IMR-90 (cell line): ENCODE measurements at regions not wholly inside any gene's neighbourhood (a gene's known extent, or its start where the extent isn't known, plus 50 kb on each side); places are given as distances from the start of the nearest gene placed in this dataset.

Source experiments
- ATAC-seq: fragments of 200-7000 bp; cut with Tn5 transposase; 2 replicates; pipeline ENCODE4 v1.9.1; 2020; ENCODE audit warnings: low read depth, mild to moderate bottlenecking, moderate library complexity
- BruUV-seq: library from RNA; stranded (reverse); fragments of 400-500 nt; replicated peaks from 2 replicates; lab custom pipeline; 2021; lab: Mats Ljungman, UMichigan
- CTCF ChIA-PET: fragments of 300-600 bp; formaldehyde crosslinking; extraction: SDS; loops from one replicate; lab custom pipeline; 2021; ENCODE audit warnings: antibody characterized with exemption; lab: Yijun Ruan, JAX
- POLR2A ChIA-PET: fragments of 300-600 bp; sonication (Branson Sonifier 250); formaldehyde crosslinking; loops from one replicate; lab custom pipeline; 2022; ENCODE audit warnings: antibody characterized with exemption; ENCODE audit not compliant: unreplicated experiment; lab: Charles Lee
- DNase-seq: peaks from one replicate; pipeline ENCODE4 v3.0.0; 2013
- H2AFZ ChIP-seq: replicated peaks from 2 replicates; pipeline ENCODE3; 2013; ENCODE audit warnings: low read length, mild to moderate bottlenecking; ENCODE audit not compliant: poor library complexity
- H2AK5ac ChIP-seq: 2 replicates; pipeline ENCODE4 v1.6.1; 2013; ENCODE audit warnings: low read depth, low read length, inconsistent platforms
- H2AK9ac ChIP-seq: replicated peaks from 2 replicates; pipeline ENCODE3; 2013; ENCODE audit warnings: mild to moderate bottlenecking, low read depth, low read length, moderate library complexity; ENCODE audit not compliant: poor library complexity
- H2BK120ac ChIP-seq: 2 replicates; pipeline ENCODE4 v1.6.1; 2013; ENCODE audit warnings: low read depth, low read length, inconsistent platforms
- H2BK15ac ChIP-seq: 3 replicates; pipeline ENCODE4 v1.6.1; 2013; ENCODE audit warnings: low read depth, low read length, inconsistent platforms
- H2BK20ac ChIP-seq: 2 replicates; pipeline ENCODE4 v1.6.1; 2013; ENCODE audit warnings: low read depth, mild to moderate bottlenecking, inconsistent platforms, low read length, moderate library complexity
- H2BK5ac ChIP-seq: 2 replicates; pipeline ENCODE4 v1.6.1; 2013; ENCODE audit warnings: mild to moderate bottlenecking, low read depth, low read length, inconsistent platforms; ENCODE audit not compliant: poor library complexity, severe bottlenecking
- H3K14ac ChIP-seq: replicated peaks from 2 replicates; pipeline ENCODE4 v1.6.1; 2013; ENCODE audit warnings: low read depth, low read length, inconsistent platforms
- H3K18ac ChIP-seq: 2 replicates; pipeline ENCODE4 v1.6.1; 2013; ENCODE audit warnings: low read depth, low read length, control low read depth
- H3K23ac ChIP-seq: 2 replicates; pipeline ENCODE4 v1.6.1; 2013; ENCODE audit warnings: low read depth, low read length, inconsistent platforms
- H3K27ac ChIP-seq: 2 replicates; pipeline ENCODE4 v1.5.1; 2013; ENCODE audit warnings: mild to moderate bottlenecking, control low read depth, low read length; ENCODE audit not compliant: insufficient read depth
- H3K27me3 ChIP-seq: 2 replicates; pipeline ENCODE4 v1.6.1; 2013; ENCODE audit warnings: low read length; ENCODE audit not compliant: control insufficient read depth, insufficient read depth
- H3K36me3 ChIP-seq: 2 replicates; pipeline ENCODE4 v1.6.1; 2013; ENCODE audit warnings: low read length, mixed read lengths; ENCODE audit not compliant: control insufficient read depth, insufficient read depth
- H3K4ac ChIP-seq: 2 replicates; pipeline ENCODE4 v1.6.1; 2013; ENCODE audit warnings: low read depth, low read length, inconsistent platforms
- H3K4me1 ChIP-seq: 2 replicates; pipeline ENCODE4 v1.6.1; 2013; ENCODE audit warnings: low read length, mixed read lengths; ENCODE audit not compliant: control insufficient read depth, insufficient read depth
- H3K4me2 ChIP-seq: 2 replicates; pipeline ENCODE4 v1.6.1; 2013; ENCODE audit warnings: low read depth, mild to moderate bottlenecking, control low read depth, low read length, moderate library complexity
- H3K4me3 ChIP-seq: 2 replicates; pipeline ENCODE4 v1.5.1; 2013; ENCODE audit warnings: low read depth, mild to moderate bottlenecking, control low read depth, low read length, moderate library complexity; ENCODE audit not compliant: insufficient read depth
- H3K56ac ChIP-seq: 2 replicates; pipeline ENCODE4 v1.6.1; 2013; ENCODE audit warnings: low read length, inconsistent platforms; ENCODE audit not compliant: insufficient read depth; ENCODE audit errors: extremely low read depth
- H3K79me1 ChIP-seq, 2 experiments: 2 replicates each; pipeline ENCODE4 v1.6.1; 2013; ENCODE audit warnings: low read length in 2 of 2, inconsistent platforms in 1 of 2, low read depth in 1 of 2
- H3K9ac ChIP-seq: 2 replicates; pipeline ENCODE4 v1.6.1; 2013; ENCODE audit warnings: low read depth, low read length, control low read depth
- H3K9me1 ChIP-seq: 2 replicates; pipeline ENCODE4 v1.6.1; 2013; ENCODE audit warnings: low read length, inconsistent platforms; ENCODE audit not compliant: insufficient read depth
- H3K9me3 ChIP-seq: 2 replicates; pipeline ENCODE4 v1.6.1; 2013; ENCODE audit warnings: low read length; ENCODE audit not compliant: control insufficient read depth, insufficient read depth
- H4K20me1 ChIP-seq: 2 replicates; pipeline ENCODE4 v1.6.1; 2013; ENCODE audit warnings: low read length, inconsistent platforms; ENCODE audit not compliant: insufficient read depth
- H4K5ac ChIP-seq: 2 replicates; pipeline ENCODE4 v1.6.1; 2013; ENCODE audit warnings: mild to moderate bottlenecking, low read depth, low read length, control low read depth
- H4K8ac ChIP-seq, 2 experiments: 2 replicates each; pipeline ENCODE4 v1.6.1; 2013; ENCODE audit warnings: low read depth in 2 of 2, low read length in 2 of 2, control low read depth in 1 of 2, inconsistent platforms in 1 of 2
- H4K91ac ChIP-seq: 2 replicates; pipeline ENCODE4 v1.6.1; 2013; ENCODE audit warnings: low read depth, low read length, inconsistent platforms; ENCODE audit not compliant: insufficient read depth
- FOS ChIP-seq: fragments of 150-350 bp; IDR thresholded peaks from 2 replicates; pipeline ENCODE4 v1.6.1; 2016; ENCODE audit warnings: low read depth, low read length
- MAFK ChIP-seq: IDR thresholded peaks from 2 replicates; pipeline ENCODE4 v1.6.1; 2012; ENCODE audit warnings: low read depth, low read length, improper control_type of control experiment
- MXI1 ChIP-seq: IDR thresholded peaks from 2 replicates; pipeline ENCODE4 v1.6.1; 2012; ENCODE audit warnings: low read depth, mild to moderate bottlenecking, low read length, moderate library complexity, borderline replicate concordance
- NFE2L2 ChIP-seq: fragments of 150-350 bp; IDR thresholded peaks from 2 replicates; pipeline ENCODE4 v1.6.1; 2016; ENCODE audit warnings: low read depth, mild to moderate bottlenecking, low read length
- RCOR1 ChIP-seq: IDR thresholded peaks from 2 replicates; pipeline ENCODE4 v1.6.1; 2012; ENCODE audit warnings: mild to moderate bottlenecking, low read length, improper control_type of control experiment; ENCODE audit not compliant: insufficient replicate concordance
- WGBS, 2 experiments: methylation state at CpG; one replicate each; pipeline versions ENCODE4 v1.1.5 to v1.1.7; 2013; ENCODE audit warnings: missing lambda C conversion rate in 2 of 2; ENCODE audit not compliant: insufficient read length in 1 of 2; ENCODE audit errors: extremely low coverage in 2 of 2; 5-methylcytosine and 5-hydroxymethylcytosine counted together
- dilution Hi-C: fragments of 300-500 bp; cut with HindIII; formaldehyde crosslinking; loops from one replicate; pipeline ENCODE4 v1.14.3; 2018; ENCODE audit warnings: low sequenced_read_pairs; ENCODE audit not compliant: unreplicated experiment
- in situ Hi-C: fragments of 300-500 bp; cut with MboI; formaldehyde crosslinking; loops from 3 replicates; pipeline ENCODE4 v1.14.3; 2019; ENCODE audit warnings: low sequenced_read_pairs, inconsistent platforms, mixed read lengths
- intact Hi-C: fragments of 100-400 bp; cut with micrococcal nuclease; formaldehyde crosslinking; loops from 2 replicates; pipeline ENCODE4 v1.10.0; 2022
- TF ChIP-seq, protein P1 (sequence below): fragments of 150-350 bp; IDR thresholded peaks from 2 replicates; pipeline ENCODE4 v1.6.1; 2016; ENCODE audit warnings: low read depth, mild to moderate bottlenecking, low read length, moderate library complexity, borderline replicate concordance

DNA sequence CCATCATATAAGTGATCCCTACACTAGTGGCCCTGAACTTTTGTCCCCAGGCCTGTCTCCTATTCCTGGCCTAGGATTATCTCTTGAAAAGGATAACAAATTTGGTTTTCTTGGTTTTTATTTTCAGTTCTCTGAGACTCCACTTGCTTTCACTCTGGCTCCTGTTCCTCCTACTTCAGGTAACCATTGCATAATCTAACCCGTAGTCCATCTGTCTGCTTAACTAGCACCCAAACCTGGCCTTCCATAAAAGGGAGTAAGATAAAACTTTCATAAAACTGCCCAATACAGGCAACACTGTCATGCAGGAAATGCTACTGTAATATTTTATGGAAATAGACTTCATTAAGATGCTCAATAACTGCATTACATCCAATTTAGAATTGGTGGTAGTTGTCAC, 52.1 kb upstream of the RAP1GDS1 start:
- H2BK5ac ChIP-seq, result no peak overlapping the region
- no peak overlapping the region for H2BK20ac ChIP-seq
- H3K9me1 ChIP-seq, result no peaks in the 10 kb centered on the region
- no peak overlapping the region for H2AK9ac ChIP-seq
- no peaks in the 10 kb centered on the region for H3K4me1 ChIP-seq
- no CpG with 5 or more reads among the region's 1 CpG for WGBS, 2 experiments
- no peak overlapping the region for H2BK15ac ChIP-seq
- peaks cover 2% of the 10 kb centered on the region; the same call in 1 of the 2 replicates for H3K27me3 ChIP-seq
- H4K20me1 ChIP-seq, result no peaks in the 10 kb centered on the region
- H3K79me1 ChIP-seq, result no peaks in the 10 kb centered on the region
- H4K8ac ChIP-seq, result no peak overlapping the region
- no peak overlapping the region for H3K27ac ChIP-seq
- H3K9ac ChIP-seq, result no peak overlapping the region
- intact Hi-C loops (no loop called here), dilution Hi-C loops (no loop called here), in situ Hi-C loops (no loop called here)
- no peak for ATAC-seq
- no peak overlapping the region for H2BK120ac ChIP-seq
- TF ChIP-seq MAFK (no peak), NFE2L2 (no peak), RCOR1 (no peak), FOS (no peak), MXI1 (no peak)
- TF ChIP-seq, protein P1, sequence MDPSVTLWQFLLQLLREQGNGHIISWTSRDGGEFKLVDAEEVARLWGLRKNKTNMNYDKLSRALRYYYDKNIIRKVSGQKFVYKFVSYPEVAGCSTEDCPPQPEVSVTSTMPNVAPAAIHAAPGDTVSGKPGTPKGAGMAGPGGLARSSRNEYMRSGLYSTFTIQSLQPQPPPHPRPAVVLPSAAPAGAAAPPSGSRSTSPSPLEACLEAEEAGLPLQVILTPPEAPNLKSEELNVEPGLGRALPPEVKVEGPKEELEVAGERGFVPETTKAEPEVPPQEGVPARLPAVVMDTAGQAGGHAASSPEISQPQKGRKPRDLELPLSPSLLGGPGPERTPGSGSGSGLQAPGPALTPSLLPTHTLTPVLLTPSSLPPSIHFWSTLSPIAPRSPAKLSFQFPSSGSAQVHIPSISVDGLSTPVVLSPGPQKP, result no peak
- H4K5ac ChIP-seq, result no peak overlapping the region
- ChIA-PET POLR2A (no interaction called here), CTCF (no interaction called here)
- no peak for DNase-seq
- H3K4me2 ChIP-seq, result no peak overlapping the region
- H2AK5ac ChIP-seq, result no peak overlapping the region
- no peaks in the 10 kb centered on the region for H3K9me3 ChIP-seq
- no peaks in the 10 kb centered on the region for H3K36me3 ChIP-seq
- no peak overlapping the region for H3K18ac ChIP-seq
- no peak overlapping the region for H3K4ac ChIP-seq
- no TSS peak for BruUV-seq
- H2AFZ ChIP-seq, result no peak overlapping the region
- no peak overlapping the region for H3K4me3 ChIP-seq
- H3K14ac ChIP-seq, result no peak overlapping the region
- H3K23ac ChIP-seq, result no peak overlapping the region
- no peak overlapping the region for H4K91ac ChIP-seq
- no peak overlapping the region for H3K56ac ChIP-seq
